ENCODE measurements at regions not wholly inside any gene's neighbourhood (a gene's known extent, or its start where the extent isn't known, plus 50 kb on each side); places are given as distances from the start of the nearest gene placed in this dataset.

DNA sequence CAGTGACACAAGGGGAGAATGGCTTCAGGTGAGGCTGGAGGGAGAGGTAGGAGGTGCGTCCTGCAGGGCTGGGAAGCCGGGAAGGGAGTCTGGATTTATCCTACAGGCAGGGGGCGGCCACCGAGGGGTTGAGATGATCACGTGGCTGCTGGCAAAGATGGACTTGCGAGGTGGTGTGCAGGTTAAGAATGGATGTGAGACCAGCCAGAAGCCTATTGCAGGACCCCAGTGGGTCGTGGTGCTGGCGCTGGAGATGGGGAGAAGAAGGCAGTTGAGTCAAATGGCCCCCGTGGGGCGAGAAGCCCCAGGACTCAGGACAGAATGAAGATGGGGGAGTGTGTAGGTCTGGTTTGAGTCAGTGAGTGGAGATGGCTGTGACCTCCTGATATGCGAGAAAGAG, 183.1 kb downstream of the FAM43A start:
- no peaks in the 10 kb centered on the region for H3K9me3 ChIP-seq (ENCODE audit: control insufficient read depth, insufficient read depth, low read depth, low read length)
- no peaks in the 10 kb centered on the region for H3K36me3 ChIP-seq (ENCODE audit: control insufficient read depth, insufficient read depth, low read length)
- CTCF ChIA-PET = no interaction called here
- H3K27ac ChIP-seq (ENCODE audit: low read length) = no peak overlapping the region
- TF ChIP-seq POLR2AphosphoS5 (IDR thresholded peaks at IDR 0.05; ENCODE audit: low read depth, low read length) (no peak), TCF7L2 (IDR thresholded peaks at IDR 0.05; ENCODE audit: low read depth, low read length) (no peak), SIN3A (IDR thresholded peaks at IDR 0.05; ENCODE audit: borderline replicate concordance, insufficient read depth, low read depth, low read length) (no peak), CTCF (IDR thresholded peaks at IDR 0.05) (no peak)
- TF ChIP-seq, protein P1, sequence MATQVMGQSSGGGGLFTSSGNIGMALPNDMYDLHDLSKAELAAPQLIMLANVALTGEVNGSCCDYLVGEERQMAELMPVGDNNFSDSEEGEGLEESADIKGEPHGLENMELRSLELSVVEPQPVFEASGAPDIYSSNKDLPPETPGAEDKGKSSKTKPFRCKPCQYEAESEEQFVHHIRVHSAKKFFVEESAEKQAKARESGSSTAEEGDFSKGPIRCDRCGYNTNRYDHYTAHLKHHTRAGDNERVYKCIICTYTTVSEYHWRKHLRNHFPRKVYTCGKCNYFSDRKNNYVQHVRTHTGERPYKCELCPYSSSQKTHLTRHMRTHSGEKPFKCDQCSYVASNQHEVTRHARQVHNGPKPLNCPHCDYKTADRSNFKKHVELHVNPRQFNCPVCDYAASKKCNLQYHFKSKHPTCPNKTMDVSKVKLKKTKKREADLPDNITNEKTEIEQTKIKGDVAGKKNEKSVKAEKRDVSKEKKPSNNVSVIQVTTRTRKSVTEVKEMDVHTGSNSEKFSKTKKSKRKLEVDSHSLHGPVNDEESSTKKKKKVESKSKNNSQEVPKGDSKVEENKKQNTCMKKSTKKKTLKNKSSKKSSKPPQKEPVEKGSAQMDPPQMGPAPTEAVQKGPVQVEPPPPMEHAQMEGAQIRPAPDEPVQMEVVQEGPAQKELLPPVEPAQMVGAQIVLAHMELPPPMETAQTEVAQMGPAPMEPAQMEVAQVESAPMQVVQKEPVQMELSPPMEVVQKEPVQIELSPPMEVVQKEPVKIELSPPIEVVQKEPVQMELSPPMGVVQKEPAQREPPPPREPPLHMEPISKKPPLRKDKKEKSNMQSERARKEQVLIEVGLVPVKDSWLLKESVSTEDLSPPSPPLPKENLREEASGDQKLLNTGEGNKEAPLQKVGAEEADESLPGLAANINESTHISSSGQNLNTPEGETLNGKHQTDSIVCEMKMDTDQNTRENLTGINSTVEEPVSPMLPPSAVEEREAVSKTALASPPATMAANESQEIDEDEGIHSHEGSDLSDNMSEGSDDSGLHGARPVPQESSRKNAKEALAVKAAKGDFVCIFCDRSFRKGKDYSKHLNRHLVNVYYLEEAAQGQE (IDR thresholded peaks at IDR 0.05; ENCODE audit: insufficient read depth in 1 of 2, low read depth in 2 of 2, low read length in 1 of 2) = no peak
- POLR2A ChIA-PET = no interaction called here
- intact Hi-C loops (cut with micrococcal nuclease; ENCODE audit: unreplicated experiment) (no loop called here), in situ Hi-C loops (cut with HindIII; ENCODE audit: low pct_unique_long_range_greater_than_20kb, low sequenced_read_pairs) (no loop called here)
- ATAC-seq = no peak
- H3K4me3 ChIP-seq (ENCODE audit: low read depth in 2 of 2, low read length in 2 of 2) = no peak overlapping the region
- no peak for DNase-seq (ENCODE audit: low read depth, low spot score)
- no peaks in the 10 kb centered on the region for H3K27me3 ChIP-seq (ENCODE audit: control insufficient read depth, insufficient read depth, low read length)
- no TSS peak for BruUV-seq (replicated peaks)
- H3K4me1 ChIP-seq (ENCODE audit: control insufficient read depth, insufficient read depth, low read length) = peaks cover 27% of the 10 kb centered on the region

DNA sequence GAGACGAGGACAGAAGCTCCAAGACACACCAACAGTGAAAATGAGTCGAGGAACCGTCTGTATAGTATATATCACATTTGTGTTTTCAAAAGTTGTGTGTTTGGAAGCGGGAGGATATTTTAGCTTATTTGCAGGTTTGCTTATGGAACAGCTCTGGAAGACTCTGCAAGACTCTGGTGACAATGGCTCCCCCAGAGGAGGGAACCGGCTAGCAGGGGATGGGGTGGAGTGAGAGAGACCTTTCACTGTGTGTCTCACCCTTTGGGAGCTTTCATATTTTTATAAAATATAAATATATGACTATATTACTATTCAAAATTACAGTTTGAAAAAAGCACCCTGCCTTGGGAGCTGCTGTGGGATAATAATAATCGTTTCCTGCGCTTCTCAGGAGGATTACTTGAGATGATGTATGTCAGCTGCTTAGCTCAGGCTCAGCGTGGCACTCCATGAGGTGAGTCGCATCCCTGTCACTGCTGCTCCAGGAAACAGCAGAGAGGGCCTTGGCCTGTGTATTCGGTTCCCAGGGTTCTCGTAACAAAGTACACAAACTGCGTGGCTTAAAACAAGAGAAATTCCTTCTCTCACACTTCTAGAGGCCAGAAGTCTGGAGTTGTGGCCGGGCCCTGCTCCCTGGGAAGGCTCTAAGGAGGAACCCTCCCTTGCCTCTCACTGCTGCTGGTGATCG, 183.9 kb downstream of the FAM43A start:
- in situ Hi-C loops (cut with HindIII; ENCODE audit: low pct_unique_long_range_greater_than_20kb, low sequenced_read_pairs) = no loop called here
- DNase-seq (ENCODE audit: low read depth, low spot score) = no peak
- intact Hi-C loops (cut with micrococcal nuclease; ENCODE audit: unreplicated experiment) = loop anchor here (10.0 kb wide), 1 partner anchor 185 kb away; the partner anchor contains the start of gene FAM43A
- H3K4me3 ChIP-seq (ENCODE audit: low read depth in 2 of 2, low read length in 2 of 2) = no peak overlapping the region
- H3K27ac ChIP-seq (ENCODE audit: low read length) = no peak overlapping the region
- no peaks in the 10 kb centered on the region for H3K9me3 ChIP-seq (ENCODE audit: control insufficient read depth, insufficient read depth, low read depth, low read length)
- no peak for TF ChIP-seq CTCF (IDR thresholded peaks at IDR 0.05)
- no peak for TF ChIP-seq TCF7L2 (IDR thresholded peaks at IDR 0.05; ENCODE audit: low read depth, low read length)
- TF ChIP-seq, protein P1 (IDR thresholded peaks at IDR 0.05; ENCODE audit: insufficient read depth in 1 of 2, low read depth in 2 of 2, low read length in 1 of 2) = no peak
- no peak for TF ChIP-seq POLR2AphosphoS5 (IDR thresholded peaks at IDR 0.05; ENCODE audit: low read depth, low read length)
- no peak for TF ChIP-seq SIN3A (IDR thresholded peaks at IDR 0.05; ENCODE audit: borderline replicate concordance, insufficient read depth, low read depth, low read length)
- H3K27me3 ChIP-seq (ENCODE audit: control insufficient read depth, insufficient read depth, low read length) = no peaks in the 10 kb centered on the region
- ChIA-PET POLR2A (interaction anchor here (0.5 kb wide), 1 partner anchor 176 kb away, joined by 4 read pairs; no protein-coding TSS in a partner anchor), CTCF (interaction anchor here (0.9 kb wide), 1 partner anchor 187 kb away, joined by 3 read pairs; no protein-coding TSS in a partner anchor)
- BruUV-seq (replicated peaks) = no TSS peak
- peaks cover 27% of the 10 kb centered on the region for H3K4me1 ChIP-seq (ENCODE audit: control insufficient read depth, insufficient read depth, low read length)
- H3K36me3 ChIP-seq (ENCODE audit: control insufficient read depth, insufficient read depth, low read length) = no peaks in the 10 kb centered on the region
- peak; percentile 47; the same call in 1 of the 2 replicates for ATAC-seq

All from Panc1 (cell line).